Mesenchymal stem cell (in vitro differentiated cells and primary cell): ENCODE measurements at regions not wholly inside any gene's neighbourhood (a gene's known extent, or its start where the extent isn't known, plus 50 kb on each side); places are given as distances from the start of the nearest gene placed in this dataset.

Experiments
- DNase-seq: peaks from one replicate; pipeline ENCODE4 v3.0.0-alpha.2; 2013
- H2AFZ ChIP-seq: one replicate; pipeline ENCODE4 v1.6.1; 2013; ENCODE audit warnings: low read depth, mild to moderate bottlenecking, control low read depth, inconsistent platforms, low read length, moderate library complexity
- H2AK5ac ChIP-seq: 2 replicates; pipeline ENCODE4 v1.6.1; 2013; ENCODE audit warnings: low read length, moderate library complexity, mild to moderate bottlenecking, inconsistent platforms; ENCODE audit not compliant: severe bottlenecking
- H2BK120ac ChIP-seq: one replicate; pipeline ENCODE4 v1.6.1; 2013; ENCODE audit warnings: low read depth, mild to moderate bottlenecking, inconsistent platforms, low read length, moderate library complexity
- H2BK12ac ChIP-seq, 2 experiments: one replicate each; pipeline ENCODE4 v1.6.1; 2013; ENCODE audit warnings: inconsistent platforms in 2 of 2, low read length in 2 of 2, mild to moderate bottlenecking in 2 of 2, moderate library complexity in 2 of 2, control low read depth in 1 of 2
- H2BK15ac ChIP-seq: one replicate; pipeline ENCODE4 v1.6.1; 2013; ENCODE audit warnings: mild to moderate bottlenecking, low read depth, inconsistent platforms; ENCODE audit not compliant: poor library complexity, severe bottlenecking
- H2BK5ac ChIP-seq: 2 replicates; pipeline ENCODE4 v1.6.1; 2013; ENCODE audit warnings: low read depth, mild to moderate bottlenecking, low read length, control low read depth, inconsistent platforms; ENCODE audit not compliant: poor library complexity, severe bottlenecking
- H3K14ac ChIP-seq, 2 experiments: one replicate each; pipeline ENCODE4 v1.6.1; 2013; ENCODE audit warnings: inconsistent platforms in 2 of 2, low read length in 2 of 2, control low read depth in 1 of 2, mild to moderate bottlenecking in 1 of 2, moderate library complexity in 1 of 2
- H3K18ac ChIP-seq, 2 experiments: one replicate each; pipeline ENCODE4 v1.6.1; 2013; ENCODE audit warnings: inconsistent platforms in 2 of 2, low read length in 2 of 2, control low read depth in 1 of 2, low read depth in 1 of 2, mild to moderate bottlenecking in 1 of 2
- H3K23ac ChIP-seq, 2 experiments: one replicate each; pipeline ENCODE4 v1.6.1; 2013; ENCODE audit warnings: inconsistent platforms in 2 of 2, low read length in 2 of 2, mild to moderate bottlenecking in 2 of 2, moderate library complexity in 2 of 2, control low read depth in 1 of 2
- H3K27ac ChIP-seq: 2 replicates; pipeline ENCODE4 v1.5.1; 2013; ENCODE audit warnings: mild to moderate bottlenecking, moderate library complexity, low read length, control low read depth, inconsistent platforms; ENCODE audit not compliant: poor library complexity, severe bottlenecking
- H3K27me3 ChIP-seq, 2 experiments: 2 replicates each; pipeline versions ENCODE4 v1.6.1 to v1.7.0; 2013; ENCODE audit warnings: low read length in 2 of 2, mild to moderate bottlenecking in 2 of 2, moderate library complexity in 2 of 2, control low read depth in 1 of 2, inconsistent platforms in 1 of 2; ENCODE audit not compliant: control insufficient read depth in 1 of 2, insufficient read depth in 1 of 2
- H3K36me3 ChIP-seq, 2 experiments: 2 replicates each; pipeline versions ENCODE4 v1.6.1 to v1.7.0; 2013; ENCODE audit warnings: low read length in 2 of 2, control low read depth in 1 of 2, inconsistent platforms in 1 of 2, low read depth in 1 of 2, mild to moderate bottlenecking in 1 of 2; ENCODE audit not compliant: insufficient read depth in 2 of 2, control insufficient read depth in 1 of 2
- H3K4ac ChIP-seq, 2 experiments: one replicate each; pipeline ENCODE4 v1.6.1; 2013; ENCODE audit warnings: inconsistent platforms in 2 of 2, low read length in 2 of 2, mild to moderate bottlenecking in 2 of 2, moderate library complexity in 2 of 2, control low read depth in 1 of 2, low read depth in 1 of 2
- H3K4me1 ChIP-seq: 2 replicates; pipeline ENCODE4 v1.6.1; 2013; ENCODE audit warnings: low read depth, low read length, control low read depth; ENCODE audit not compliant: control insufficient read depth, insufficient read depth
- H3K4me2 ChIP-seq: 2 replicates; pipeline ENCODE4 v1.6.1; 2013; ENCODE audit warnings: low read length, mild to moderate bottlenecking, inconsistent platforms; ENCODE audit not compliant: poor library complexity, severe bottlenecking
- H3K4me3 ChIP-seq, 2 experiments: 2 replicates each; pipeline versions ENCODE4 v1.5.1 to v1.7.0; 2013; ENCODE audit warnings: low read length in 2 of 2, mild to moderate bottlenecking in 2 of 2, control low read depth in 1 of 2, low read depth in 1 of 2; ENCODE audit not compliant: insufficient read depth in 1 of 2
- H3K79me1 ChIP-seq: replicated peaks from 2 replicates; pipeline ENCODE4 v1.6.1; 2013; ENCODE audit warnings: mild to moderate bottlenecking, control low read depth, low read length, inconsistent platforms; ENCODE audit not compliant: poor library complexity, severe bottlenecking
- H3K9ac ChIP-seq: 2 replicates; pipeline ENCODE4 v1.7.0; 2013; ENCODE audit warnings: mild to moderate bottlenecking, low read length, moderate library complexity
- H3K9me3 ChIP-seq: 2 replicates; pipeline ENCODE4 v1.7.0; 2013; ENCODE audit warnings: mild to moderate bottlenecking, low read length; ENCODE audit not compliant: control insufficient read depth
- H4K8ac ChIP-seq: one replicate; pipeline ENCODE4 v1.6.1; 2013; ENCODE audit warnings: inconsistent platforms, mild to moderate bottlenecking, low read length, moderate library complexity
- H4K91ac ChIP-seq: one replicate; pipeline ENCODE4 v1.6.1; 2013; ENCODE audit warnings: mild to moderate bottlenecking, low read length, inconsistent platforms
- whole genome bisulfite sequencing: methylation state at CpG from one replicate; pipeline ENCODE4 v1.1.7; 2013; ENCODE audit warnings: mixed read lengths; 5-methylcytosine and 5-hydroxymethylcytosine counted together

GRCh38 chr21:35603494-35603893, 456.8 kb downstream of the SETD4 start:
- H2BK15ac ChIP-seq, result no peak overlapping the region
- no peak overlapping the region for H2BK120ac ChIP-seq
- no peak overlapping the region for H2AK5ac ChIP-seq
- no peak for DNase-seq
- no peak overlapping the region for H3K27ac ChIP-seq
- no peak overlapping the region for H3K4ac ChIP-seq
- no peaks in the 10 kb centered on the region for H3K4me1 ChIP-seq
- no peaks in the 10 kb centered on the region for H3K27me3 ChIP-seq
- no peak overlapping the region for H2BK5ac ChIP-seq
- H3K36me3 ChIP-seq, result no peaks in the 10 kb centered on the region
- no peaks in the 10 kb centered on the region for H3K79me1 ChIP-seq
- H4K91ac ChIP-seq, result no peak overlapping the region
- H3K4me3 ChIP-seq, result no peak overlapping the region
- H2BK12ac ChIP-seq, result no peak overlapping the region
- no peak overlapping the region for H3K18ac ChIP-seq
- no peak overlapping the region for H2AFZ ChIP-seq
- H3K14ac ChIP-seq, result no peak overlapping the region
- WGBS, result 84% methylated on average over 5 of the region's 5 CpGs
- H3K23ac ChIP-seq, result no peak overlapping the region
- H4K8ac ChIP-seq, result no peak overlapping the region
- no peak overlapping the region for H3K4me2 ChIP-seq
- no peaks in the 10 kb centered on the region for H3K9me3 ChIP-seq
- no peak overlapping the region for H3K9ac ChIP-seq

- no peak overlapping the region for H4K91ac ChIP-seq
- no peak overlapping the region for H2BK15ac ChIP-seq
- H3K79me1 ChIP-seq, result no peaks in the 10 kb centered on the region
- H3K14ac ChIP-seq, result no peak overlapping the region
- no peak overlapping the region for H3K4ac ChIP-seq
- H3K27me3 ChIP-seq, result no peaks in the 10 kb centered on the region
- H2AK5ac ChIP-seq, result no peak overlapping the region
- H3K23ac ChIP-seq, result no peak overlapping the region
- no peaks in the 10 kb centered on the region for H3K36me3 ChIP-seq
- H4K8ac ChIP-seq, result no peak overlapping the region
- H3K4me1 ChIP-seq, result no peaks in the 10 kb centered on the region
- no peak for DNase-seq
- H2BK12ac ChIP-seq, result no peak overlapping the region
- H3K9ac ChIP-seq, result no peak overlapping the region
- no peak overlapping the region for H3K18ac ChIP-seq
- no peak overlapping the region for H3K4me3 ChIP-seq
- no peak overlapping the region for H3K27ac ChIP-seq
- 80% methylated on average over 7 of the region's 7 CpGs for WGBS
- no peak overlapping the region for H2BK120ac ChIP-seq
- no peaks in the 10 kb centered on the region for H3K9me3 ChIP-seq
- H3K4me2 ChIP-seq, result no peak overlapping the region
- no peak overlapping the region for H2BK5ac ChIP-seq
- no peak overlapping the region for H2AFZ ChIP-seq
Observed at GRCh38 chr21:35602811-35603362, 457.4 kb downstream of the SETD4 start.

GRCh38 chr21:35601211-35601610, 459.1 kb downstream of the SETD4 start:
- H2BK5ac ChIP-seq, result no peak overlapping the region
- no peak overlapping the region for H3K14ac ChIP-seq
- H3K18ac ChIP-seq, result no peak overlapping the region
- DNase-seq, result no peak
- no peaks in the 10 kb centered on the region for H3K4me1 ChIP-seq
- H3K9me3 ChIP-seq, result no peaks in the 10 kb centered on the region
- H3K23ac ChIP-seq, result no peak overlapping the region
- H3K79me1 ChIP-seq, result no peaks in the 10 kb centered on the region
- H4K8ac ChIP-seq, result no peak overlapping the region
- 84% methylated on average over 2 of the region's 4 CpGs for WGBS
- H3K4me2 ChIP-seq, result no peak overlapping the region
- no peak overlapping the region for H3K9ac ChIP-seq
- no peak overlapping the region for H2BK12ac ChIP-seq
- no peaks in the 10 kb centered on the region for H3K27me3 ChIP-seq
- no peak overlapping the region for H3K27ac ChIP-seq
- H4K91ac ChIP-seq, result no peak overlapping the region
- no peaks in the 10 kb centered on the region for H3K36me3 ChIP-seq
- no peak overlapping the region for H2BK15ac ChIP-seq
- no peak overlapping the region for H3K4ac ChIP-seq
- H2AK5ac ChIP-seq, result no peak overlapping the region
- H2BK120ac ChIP-seq, result no peak overlapping the region
- H2AFZ ChIP-seq, result no peak overlapping the region
- H3K4me3 ChIP-seq, result no peak overlapping the region

- H2BK15ac ChIP-seq, result no peak overlapping the region
- DNase-seq, result no peak
- WGBS, result 89% methylated on average over 8 of the region's 8 CpGs
- H3K9me3 ChIP-seq, result no peaks in the 10 kb centered on the region
- no peak overlapping the region for H3K14ac ChIP-seq
- no peaks in the 10 kb centered on the region for H3K27me3 ChIP-seq
- H2BK12ac ChIP-seq, result no peak overlapping the region
- no peak overlapping the region for H4K91ac ChIP-seq
- no peak overlapping the region for H3K27ac ChIP-seq
- no peak overlapping the region for H3K4ac ChIP-seq
- no peak overlapping the region for H2BK120ac ChIP-seq
- H3K4me1 ChIP-seq, result no peaks in the 10 kb centered on the region
- no peak overlapping the region for H4K8ac ChIP-seq
- no peak overlapping the region for H2AFZ ChIP-seq
- no peak overlapping the region for H3K4me2 ChIP-seq
- H3K9ac ChIP-seq, result no peak overlapping the region
- H3K36me3 ChIP-seq, result no peaks in the 10 kb centered on the region
- H3K18ac ChIP-seq, result no peak overlapping the region
- H2AK5ac ChIP-seq, result no peak overlapping the region
- H3K79me1 ChIP-seq, result no peaks in the 10 kb centered on the region
- H2BK5ac ChIP-seq, result no peak overlapping the region
- H3K23ac ChIP-seq, result no peak overlapping the region
- H3K4me3 ChIP-seq, result no peak overlapping the region
Observed at GRCh38 chr21:35599164-35599563, 461.2 kb downstream of the SETD4 start.
